NCI-H2081 (cell line): ENCODE measurements at regions not wholly inside any gene's neighbourhood (a gene's known extent, or its start where the extent isn't known, plus 50 kb on each side); places are given as distances from the start of the nearest gene placed in this dataset.
A peak's percentile ranks its signal among the peaks of the same experiment; 100 is the strongest.
"Not testable (repeated sequence)": the region's sequence is repeated elsewhere in the genome, so short reads cannot be mapped to it uniquely, and the experiment has no call there.

Experiments used
- DNase-seq, 2 experiments: peaks; one replicate each; lab custom pipeline; 2025; lab: John Stamatoyannopoulos, UW

- no peak for DNase-seq
These were observed 174.2 kb upstream of the ATP2B1 start for GRCh38 chr12:89882792-89883191.

GRCh38 chr12:89882050-89882449 is 173.4 kb upstream of the ATP2B1 start:
- DNase-seq: no peak

- no peak for DNase-seq
These were observed 172.2 kb upstream of the ATP2B1 start for GRCh38 chr12:89880690-89881350.

- DNase-seq: no peak
These were observed 171.1 kb upstream of the ATP2B1 start for GRCh38 chr12:89879766-89880165.

GRCh38 chr12:89878950-89879349 is 170.3 kb upstream of the ATP2B1 start:
- DNase-seq: no peak

- no peak for DNase-seq
These were observed 169.7 kb upstream of the ATP2B1 start for GRCh38 chr12:89878327-89878726.

- no peak for DNase-seq
These were observed 169.0 kb upstream of the ATP2B1 start for GRCh38 chr12:89877671-89878070.

GRCh38 chr12:89877136-89877535 is 168.5 kb upstream of the ATP2B1 start:
- no peak for DNase-seq

GRCh38 chr12:89875809-89876208 is 167.2 kb upstream of the ATP2B1 start:
- no peak for DNase-seq

- no peak for DNase-seq
These were observed 166.6 kb upstream of the ATP2B1 start for GRCh38 chr12:89875225-89875624.

- no peak for DNase-seq
These were observed 165.5 kb upstream of the ATP2B1 start for GRCh38 chr12:89874146-89874545.

GRCh38 chr12:89873745-89874144 is 165.1 kb upstream of the ATP2B1 start:
- DNase-seq: no peak

GRCh38 chr12:89872922-89873630 is 164.4 kb upstream of the ATP2B1 start:
- no peak for DNase-seq

GRCh38 chr12:89870413-89871184 is 162.0 kb upstream of the ATP2B1 start:
- DNase-seq: no peak

- not testable (repeated sequence) for DNase-seq
These were observed 159.0 kb upstream of the ATP2B1 start for GRCh38 chr12:89867611-89868010.

- no peak for DNase-seq
These were observed 155.8 kb upstream of the ATP2B1 start for GRCh38 chr12:89864411-89864810.

GRCh38 chr12:89863968-89864367 is 155.3 kb upstream of the ATP2B1 start:
- DNase-seq: peak; percentile 29 to 71

GRCh38 chr12:89863493-89863938 is 154.9 kb upstream of the ATP2B1 start:
- DNase-seq: no peak

- no peak for DNase-seq
These were observed 154.1 kb upstream of the ATP2B1 start for GRCh38 chr12:89862511-89863445.

- no peak for DNase-seq
These were observed 152.4 kb upstream of the ATP2B1 start for GRCh38 chr12:89861086-89861485.

- DNase-seq: no peak
These were observed 151.0 kb upstream of the ATP2B1 start for GRCh38 chr12:89859508-89860220.
